Activated naive CD8-positive, alpha-beta T cell treated with anti-CD3 and anti-CD28 coated beads, Interleukin-2, amount 50 U/mL, for 24 hours (primary cell): ENCODE measurements at regions not wholly inside any gene's neighbourhood (a gene's known extent, or its start where the extent isn't known, plus 50 kb on each side); places are given as distances from the start of the nearest gene placed in this dataset.

Source experiments
- ATAC-seq: fragments of 150-1000 bp; cut with Tn5 transposase; one replicate; pipeline ENCODE4 v1.10.0; 2021
- DNase-seq: peaks from one replicate; pipeline ENCODE4 v3.0.0; 2021
- H3K27ac Mint-ChIP-seq: one replicate; pipeline ENCODE4 v1.8.0; 2021; ENCODE audit warnings: mild to moderate bottlenecking, mixed read lengths
- H3K27me3 Mint-ChIP-seq: one replicate; pipeline ENCODE4 v1.8.0; 2021; ENCODE audit warnings: mixed read lengths
- H3K36me3 Mint-ChIP-seq: one replicate; pipeline ENCODE4 v1.8.0; 2021; ENCODE audit warnings: low read depth, mixed read lengths
- H3K4me1 Mint-ChIP-seq: one replicate; pipeline ENCODE4 v1.8.0; 2021; ENCODE audit warnings: mixed read lengths
- H3K4me3 Mint-ChIP-seq: one replicate; pipeline ENCODE4 v1.8.0; 2021; ENCODE audit warnings: mild to moderate bottlenecking, moderate library complexity, mixed read lengths
- H3K9me3 Mint-ChIP-seq: one replicate; pipeline ENCODE4 v1.8.0; 2021; ENCODE audit warnings: mixed read lengths

GRCh38 chr16:5845046-5845445, 747.5 kb upstream of the EEF2KMT start:
- H3K9me3 Mint-ChIP-seq, result peaks cover 5% of the 10 kb centered on the region

GRCh38 chr16:5841974-5842373, 744.4 kb upstream of the EEF2KMT start:
- Mint-ChIP-seq H3K4me3 (no peak overlapping the region), H3K4me1 (no peaks in the 10 kb centered on the region), H3K36me3 (no peaks in the 10 kb centered on the region), H3K9me3 (peaks cover 17% of the 10 kb centered on the region), H3K27me3 (no peaks in the 10 kb centered on the region), H3K27ac (no peak overlapping the region)
- DNase-seq (no peak), ATAC-seq (no peak)

More at GRCh38 chr16:5845046-5845445, 747.5 kb upstream of the EEF2KMT start:
- H3K4me1 Mint-ChIP-seq, result no peaks in the 10 kb centered on the region
- H3K27ac Mint-ChIP-seq, result no peak overlapping the region
- H3K36me3 Mint-ChIP-seq, result no peaks in the 10 kb centered on the region
- DNase-seq, result no peak
- no peak overlapping the region for H3K4me3 Mint-ChIP-seq
- ATAC-seq, result no peak
- H3K27me3 Mint-ChIP-seq, result peaks cover 1% of the 10 kb centered on the region

GRCh38 chr16:5838725-5839124, 741.1 kb upstream of the EEF2KMT start:
- peaks cover 27% of the 10 kb centered on the region for H3K9me3 Mint-ChIP-seq
- H3K27ac Mint-ChIP-seq, result no peak overlapping the region
- no peak for ATAC-seq
- H3K36me3 Mint-ChIP-seq, result no peaks in the 10 kb centered on the region
- no peaks in the 10 kb centered on the region for H3K4me1 Mint-ChIP-seq
- DNase-seq, result no peak
- no peak overlapping the region for H3K4me3 Mint-ChIP-seq
- no peaks in the 10 kb centered on the region for H3K27me3 Mint-ChIP-seq

GRCh38 chr16:5838071-5838470, 740.5 kb upstream of the EEF2KMT start:
- H3K36me3 Mint-ChIP-seq, result no peaks in the 10 kb centered on the region
- DNase-seq (no peak), ATAC-seq (no peak)
- H3K27me3 Mint-ChIP-seq, result no peaks in the 10 kb centered on the region
- no peak overlapping the region for H3K27ac Mint-ChIP-seq
- H3K9me3 Mint-ChIP-seq, result peaks cover 23% of the 10 kb centered on the region
- H3K4me1 Mint-ChIP-seq, result no peaks in the 10 kb centered on the region
- no peak overlapping the region for H3K4me3 Mint-ChIP-seq

DNA sequence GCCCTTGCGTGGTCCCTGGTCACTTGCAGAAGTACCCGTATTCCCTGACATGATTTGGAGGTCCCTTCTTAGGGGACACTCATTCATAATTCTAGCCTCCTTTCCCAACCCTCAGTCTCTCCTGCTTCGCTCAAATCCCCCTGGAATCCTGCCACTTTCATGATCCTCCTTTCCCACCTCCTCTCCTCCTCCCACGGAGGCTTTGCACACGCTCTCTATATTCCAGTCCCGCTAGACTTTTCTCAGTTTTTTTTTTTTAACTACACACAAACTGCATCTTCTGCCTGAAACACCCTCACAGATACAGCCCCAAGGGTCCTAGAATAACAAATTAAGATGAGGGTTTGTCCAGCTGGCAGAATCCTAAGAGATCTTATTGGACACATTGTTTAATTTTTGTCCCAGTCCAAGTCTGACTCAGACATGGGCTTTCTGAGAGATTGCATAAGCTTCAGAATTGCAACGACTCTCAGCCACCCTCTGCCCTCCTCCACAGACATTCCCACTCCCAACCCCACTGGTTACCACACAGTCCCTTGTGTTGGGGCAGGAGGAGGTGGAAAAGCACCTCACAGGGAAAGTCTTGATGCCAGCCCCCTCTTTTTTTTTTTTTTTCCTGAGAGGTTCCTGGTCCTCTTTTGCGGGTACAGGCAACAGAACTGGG, 739.5 kb upstream of the EEF2KMT start:
- Mint-ChIP-seq H3K27ac (no peak overlapping the region), H3K27me3 (no peaks in the 10 kb centered on the region), H3K4me1 (no peaks in the 10 kb centered on the region), H3K36me3 (no peaks in the 10 kb centered on the region), H3K9me3 (peaks cover 23% of the 10 kb centered on the region), H3K4me3 (no peak overlapping the region)
- DNase-seq, result no peak
- no peak for ATAC-seq

- ATAC-seq (no peak), DNase-seq (no peak)
- Mint-ChIP-seq H3K4me1 (no peaks in the 10 kb centered on the region), H3K36me3 (no peaks in the 10 kb centered on the region), H3K27ac (no peak overlapping the region), H3K9me3 (peaks cover 23% of the 10 kb centered on the region), H3K27me3 (no peaks in the 10 kb centered on the region), H3K4me3 (no peak overlapping the region)
Measured at GRCh38 chr16:5835876-5836275, 738.3 kb upstream of the EEF2KMT start.

GRCh38 chr16:5826332-5826731, 728.7 kb upstream of the EEF2KMT start:
- ATAC-seq, result no peak
- no peak for DNase-seq
- no peaks in the 10 kb centered on the region for H3K4me1 Mint-ChIP-seq

GRCh38 chr16:5820472-5820871, 722.9 kb upstream of the EEF2KMT start:
- Mint-ChIP-seq H3K27me3 (no peaks in the 10 kb centered on the region), H3K9me3 (peaks cover 9% of the 10 kb centered on the region), H3K4me1 (no peaks in the 10 kb centered on the region), H3K4me3 (no peak overlapping the region), H3K27ac (no peak overlapping the region), H3K36me3 (no peaks in the 10 kb centered on the region)
- ATAC-seq (no peak), DNase-seq (no peak)

More at GRCh38 chr16:5826332-5826731, 728.7 kb upstream of the EEF2KMT start:
- Mint-ChIP-seq H3K9me3 (peaks cover 6% of the 10 kb centered on the region), H3K4me3 (no peak overlapping the region), H3K27ac (no peak overlapping the region), H3K27me3 (no peaks in the 10 kb centered on the region), H3K36me3 (no peaks in the 10 kb centered on the region)

DNA sequence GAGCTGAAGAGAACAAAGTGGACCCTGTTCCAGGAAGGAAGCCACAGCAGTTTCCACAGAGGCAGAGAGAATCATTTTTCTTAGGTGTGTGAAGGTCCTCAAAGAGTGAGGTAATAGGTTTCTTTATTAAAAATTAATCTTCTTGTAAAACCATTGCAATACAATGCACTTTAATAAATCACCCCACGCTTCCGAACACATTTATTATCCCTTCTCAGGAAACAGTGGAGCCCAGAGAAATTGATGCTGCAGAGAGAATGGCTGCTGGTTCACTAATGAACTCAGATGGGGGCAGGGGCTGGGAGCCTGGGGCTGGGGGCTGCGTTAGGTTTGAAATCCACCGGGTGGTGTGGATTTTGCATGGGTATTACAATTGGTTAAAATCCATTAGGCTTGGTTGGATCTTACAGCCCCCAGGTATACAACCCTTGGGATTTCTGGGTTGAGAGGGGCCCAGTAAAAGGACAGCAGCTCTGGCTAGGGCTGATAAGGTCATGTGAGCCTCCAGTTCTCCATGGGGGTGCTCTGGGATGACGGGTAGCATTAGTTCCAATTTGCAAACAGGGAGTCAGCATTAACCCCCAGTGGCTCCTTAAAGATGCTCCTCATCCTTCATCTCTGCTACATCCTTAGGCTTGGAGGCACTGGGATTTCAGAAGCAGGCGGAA, 718.1 kb upstream of the EEF2KMT start:
- no peak overlapping the region for H3K4me3 Mint-ChIP-seq
- DNase-seq (no peak), ATAC-seq (no peak)
- peaks cover 9% of the 10 kb centered on the region for H3K9me3 Mint-ChIP-seq
- H3K36me3 Mint-ChIP-seq, result no peaks in the 10 kb centered on the region
- no peaks in the 10 kb centered on the region for H3K4me1 Mint-ChIP-seq
- H3K27ac Mint-ChIP-seq, result no peak overlapping the region
- H3K27me3 Mint-ChIP-seq, result no peaks in the 10 kb centered on the region

GRCh38 chr16:5801396-5801795, 703.8 kb upstream of the EEF2KMT start:
- Mint-ChIP-seq H3K27ac (no peak overlapping the region), H3K4me3 (no peak overlapping the region), H3K4me1 (no peaks in the 10 kb centered on the region), H3K9me3 (peaks cover 9% of the 10 kb centered on the region), H3K36me3 (no peaks in the 10 kb centered on the region), H3K27me3 (no peaks in the 10 kb centered on the region)
- ATAC-seq, result no peak
- DNase-seq, result no peak

DNA sequence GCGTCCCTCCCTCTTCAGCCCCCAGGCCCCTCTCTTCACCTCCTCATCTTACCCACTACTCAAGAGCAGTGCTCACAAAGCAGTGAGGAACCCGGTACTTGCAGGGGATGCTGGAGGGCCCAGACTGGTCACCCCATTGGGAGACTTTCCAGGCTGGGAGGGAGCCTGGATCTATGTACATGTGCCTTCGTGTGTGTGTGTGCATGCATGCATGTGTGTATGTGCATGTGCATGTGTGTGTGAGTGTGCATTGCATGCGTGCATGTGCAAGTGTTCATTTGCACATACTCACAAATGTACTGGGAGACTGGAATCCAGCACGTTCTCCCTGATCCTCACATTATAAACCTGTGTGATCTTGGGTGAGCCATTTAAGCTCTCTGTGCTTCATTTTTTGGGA, 696.0 kb upstream of the EEF2KMT start:
- H3K4me1 Mint-ChIP-seq, result no peaks in the 10 kb centered on the region
- no peak overlapping the region for H3K27ac Mint-ChIP-seq
- H3K9me3 Mint-ChIP-seq, result peaks cover 17% of the 10 kb centered on the region
- DNase-seq (no peak), ATAC-seq (no peak)
- H3K36me3 Mint-ChIP-seq, result no peaks in the 10 kb centered on the region
- H3K4me3 Mint-ChIP-seq, result no peak overlapping the region
- H3K27me3 Mint-ChIP-seq, result no peaks in the 10 kb centered on the region

GRCh38 chr16:5791011-5791657, 693.5 kb upstream of the EEF2KMT start:
- Mint-ChIP-seq H3K27ac (no peak overlapping the region), H3K9me3 (peaks cover 22% of the 10 kb centered on the region), H3K27me3 (no peaks in the 10 kb centered on the region), H3K4me3 (no peak overlapping the region), H3K36me3 (no peaks in the 10 kb centered on the region), H3K4me1 (no peaks in the 10 kb centered on the region)
- DNase-seq (no peak), ATAC-seq (no peak)

- Mint-ChIP-seq H3K4me1 (no peaks in the 10 kb centered on the region), H3K9me3 (peaks cover 22% of the 10 kb centered on the region), H3K4me3 (no peak overlapping the region), H3K27me3 (no peaks in the 10 kb centered on the region), H3K27ac (no peak overlapping the region), H3K36me3 (no peaks in the 10 kb centered on the region)
- ATAC-seq (no peak), DNase-seq (no peak)
Measured at GRCh38 chr16:5790512-5790911, 692.9 kb upstream of the EEF2KMT start.

- Mint-ChIP-seq H3K27me3 (no peaks in the 10 kb centered on the region), H3K9me3 (peaks cover 13% of the 10 kb centered on the region), H3K4me3 (no peak overlapping the region), H3K27ac (no peak overlapping the region), H3K4me1 (no peaks in the 10 kb centered on the region), H3K36me3 (no peaks in the 10 kb centered on the region)
- ATAC-seq (no peak), DNase-seq (no peak)
Measured at GRCh38 chr16:5789033-5789432, 691.4 kb upstream of the EEF2KMT start.

- peaks cover 31% of the 10 kb centered on the region for H3K9me3 Mint-ChIP-seq
- no peak overlapping the region for H3K27ac Mint-ChIP-seq
- no peaks in the 10 kb centered on the region for H3K4me1 Mint-ChIP-seq
Measured at GRCh38 chr16:5781436-5781835, 683.8 kb upstream of the EEF2KMT start.

More at GRCh38 chr16:5781436-5781835, 683.8 kb upstream of the EEF2KMT start:
- H3K36me3 Mint-ChIP-seq, result no peaks in the 10 kb centered on the region
- ATAC-seq (no peak), DNase-seq (no peak)
- no peak overlapping the region for H3K4me3 Mint-ChIP-seq
- no peaks in the 10 kb centered on the region for H3K27me3 Mint-ChIP-seq
